WTC11 (cell line): ENCODE measurements at regions not wholly inside any gene's neighbourhood (a gene's known extent, or its start where the extent isn't known, plus 50 kb on each side); places are given as distances from the start of the nearest gene placed in this dataset.

Experiments used
- ATAC-seq: fragments of 200-7000 bp; cut with Tn5 transposase; 2 replicates; pipeline ENCODE4 v1.10.0; 2021; ENCODE audit warnings: mild to moderate bottlenecking, moderate library complexity
- CTCF ChIA-PET: fragments of 300-600 bp; sonication (Branson Sonifier 250); formaldehyde crosslinking; loops from one replicate; lab custom pipeline; 2021; ENCODE audit warnings: antibody characterized with exemption; lab: Charles Lee
- POLR2A ChIA-PET: fragments of 350-600 bp; sonication (Branson Sonifier 250); formaldehyde crosslinking; loops from one replicate; lab custom pipeline; 2021; ENCODE audit warnings: antibody characterized with exemption; lab: Charles Lee
- DNase-seq: peaks from one replicate; pipeline ENCODE4 v3.0.0; 2021; ENCODE audit warnings: low spot score
- H3K27ac Mint-ChIP-seq: 2 replicates; pipeline ENCODE4 v1.8.0; 2021; ENCODE audit warnings: mixed read lengths
- H3K27me3 Mint-ChIP-seq: 2 replicates; pipeline ENCODE4 v1.8.0; 2021; ENCODE audit warnings: low read depth, mild to moderate bottlenecking, moderate library complexity, mixed read lengths
- H3K36me3 Mint-ChIP-seq: 2 replicates; pipeline ENCODE4 v1.8.0; 2021; ENCODE audit warnings: mixed read lengths
- H3K4me1 Mint-ChIP-seq: 2 replicates; pipeline ENCODE4 v1.8.0; 2022; ENCODE audit warnings: mixed read lengths
- H3K4me3 Mint-ChIP-seq: 2 replicates; pipeline ENCODE4 v1.8.0; 2021; ENCODE audit warnings: mild to moderate bottlenecking, moderate library complexity, mixed read lengths
- H3K9me3 Mint-ChIP-seq: 2 replicates; pipeline ENCODE4 v1.8.0; 2021; ENCODE audit warnings: mixed read lengths
- GABPB1 ChIP-seq: sonication (generic); formaldehyde crosslinking; IDR thresholded peaks from 2 replicates; pipeline ENCODE4 v1.8.1; 2023; ENCODE audit warnings: mild to moderate bottlenecking, missing genetic modification reagents
- GRHL2 ChIP-seq: fragments of 250-450 bp; sonication (Bioruptor Pico); IDR thresholded peaks from 2 replicates; pipeline ENCODE4 v1.8.0; 2022; ENCODE audit warnings: mild to moderate bottlenecking, moderate library complexity; ENCODE audit not compliant: insufficient replicate concordance, severe bottlenecking
- HMGA2 ChIP-seq: fragments of 250-450 bp; sonication (Bioruptor Pico); IDR thresholded peaks from 2 replicates; pipeline ENCODE4 v1.4.0; 2021; ENCODE audit warnings: mild to moderate bottlenecking, moderate library complexity
- SMAD4 ChIP-seq: sonication (generic); formaldehyde crosslinking; IDR thresholded peaks from 2 replicates; pipeline ENCODE4 v1.8.0; 2022; ENCODE audit warnings: mild to moderate bottlenecking, missing genetic modification reagents
- ZNF232 ChIP-seq: sonication (generic); formaldehyde crosslinking; IDR thresholded peaks from 2 replicates; pipeline ENCODE4 v1.8.0; 2022; ENCODE audit warnings: mild to moderate bottlenecking, missing genetic modification reagents
- ZNF416 ChIP-seq: fragments of 250-450 bp; sonication (Bioruptor Pico); IDR thresholded peaks from 2 replicates; pipeline ENCODE4 v1.9.0; 2021; ENCODE audit warnings: mild to moderate bottlenecking, inconsistent platforms
- TF ChIP-seq, protein P1 (sequence below): sonication (generic); formaldehyde crosslinking; IDR thresholded peaks from 2 replicates; pipeline ENCODE4 v1.8.1; 2023; ENCODE audit warnings: mild to moderate bottlenecking, missing genetic modification reagents
- TF ChIP-seq, protein P2 (sequence below): sonication (generic); formaldehyde crosslinking; IDR thresholded peaks from 2 replicates; pipeline ENCODE4 v1.8.1; 2023; ENCODE audit warnings: mild to moderate bottlenecking, missing genetic modification reagents
- TF ChIP-seq, protein P3 (sequence below): fragments of 250-450 bp; sonication (Bioruptor Pico); IDR thresholded peaks from 2 replicates; pipeline ENCODE4 v1.9.0; 2021; ENCODE audit warnings: mild to moderate bottlenecking
- TF ChIP-seq, protein P4 (sequence below): fragments of 250-450 bp; sonication (Bioruptor Pico); IDR thresholded peaks from 2 replicates; pipeline ENCODE4 v2.1.2; 2022; ENCODE audit warnings: mild to moderate bottlenecking, moderate library complexity
- TF ChIP-seq, protein P5 (sequence below): sonication (generic); formaldehyde crosslinking; IDR thresholded peaks from 2 replicates; pipeline ENCODE4 v1.8.0; 2023; ENCODE audit warnings: mild to moderate bottlenecking, missing genetic modification reagents
- TF ChIP-seq, protein P6 (sequence below): fragments of 250-450 bp; sonication (Bioruptor Pico); IDR thresholded peaks from 2 replicates; pipeline ENCODE4 v1.9.0; 2021; ENCODE audit warnings: mild to moderate bottlenecking, borderline replicate concordance
- TF ChIP-seq, protein P7 (sequence below): sonication (generic); formaldehyde crosslinking; IDR thresholded peaks from 2 replicates; pipeline ENCODE4 v1.8.1; 2022; ENCODE audit warnings: missing genetic modification reagents, borderline replicate concordance

DNA sequence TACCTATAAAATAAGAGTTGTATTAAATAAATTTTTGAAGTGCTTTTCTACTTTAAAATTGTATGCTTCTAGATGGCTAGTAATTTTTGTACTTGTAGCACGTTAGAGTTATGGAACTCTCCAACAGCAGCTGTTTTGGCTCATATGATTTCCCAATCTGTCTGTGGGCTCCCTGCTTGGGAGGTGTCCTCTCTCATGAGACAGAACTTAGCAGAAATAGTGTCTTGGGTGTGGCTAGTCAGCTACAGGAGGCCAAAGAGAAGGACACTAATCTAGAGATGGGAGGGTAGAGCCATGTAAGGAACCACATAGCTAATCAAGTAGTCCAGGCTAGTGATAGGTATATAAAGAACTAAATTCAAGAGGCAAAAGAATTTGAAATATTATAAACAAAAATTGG is 78.4 kb upstream of the DAB2 start:
- ATAC-seq, result no peak
- peaks cover 3% of the 10 kb centered on the region; the same call in 1 of the 2 replicates for H3K4me1 Mint-ChIP-seq

DNA sequence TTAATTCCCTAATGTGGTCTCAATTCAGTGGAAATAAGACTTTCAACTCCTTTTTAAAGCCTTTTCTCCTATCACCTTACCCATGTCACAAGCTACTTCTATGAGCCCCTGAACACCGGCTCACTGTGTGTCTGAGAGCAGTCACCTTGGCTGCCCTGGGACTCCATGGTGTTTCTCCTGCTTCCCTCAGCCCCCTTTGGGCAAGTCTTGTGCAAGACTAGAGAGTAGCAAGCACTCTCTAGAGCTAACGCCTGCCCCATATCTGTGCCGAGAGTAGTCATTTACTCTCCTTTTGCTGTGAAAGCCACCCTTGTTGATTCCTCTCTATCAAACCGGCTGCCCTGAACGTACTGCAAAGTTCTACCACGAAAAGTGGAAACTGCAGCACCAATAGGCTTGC is 77.9 kb upstream of the DAB2 start:
- Mint-ChIP-seq H3K9me3 (no peaks in the 10 kb centered on the region), H3K36me3 (no peaks in the 10 kb centered on the region), H3K27me3 (no peaks in the 10 kb centered on the region), H3K4me1 (peaks cover 3% of the 10 kb centered on the region; the same call in 1 of the 2 replicates), H3K4me3 (no peak overlapping the region), H3K27ac (no peak overlapping the region)
- DNase-seq (no peak), ATAC-seq (no peak)
- ChIA-PET POLR2A (no interaction called here), CTCF (no interaction called here)
- TF ChIP-seq, protein P1, sequence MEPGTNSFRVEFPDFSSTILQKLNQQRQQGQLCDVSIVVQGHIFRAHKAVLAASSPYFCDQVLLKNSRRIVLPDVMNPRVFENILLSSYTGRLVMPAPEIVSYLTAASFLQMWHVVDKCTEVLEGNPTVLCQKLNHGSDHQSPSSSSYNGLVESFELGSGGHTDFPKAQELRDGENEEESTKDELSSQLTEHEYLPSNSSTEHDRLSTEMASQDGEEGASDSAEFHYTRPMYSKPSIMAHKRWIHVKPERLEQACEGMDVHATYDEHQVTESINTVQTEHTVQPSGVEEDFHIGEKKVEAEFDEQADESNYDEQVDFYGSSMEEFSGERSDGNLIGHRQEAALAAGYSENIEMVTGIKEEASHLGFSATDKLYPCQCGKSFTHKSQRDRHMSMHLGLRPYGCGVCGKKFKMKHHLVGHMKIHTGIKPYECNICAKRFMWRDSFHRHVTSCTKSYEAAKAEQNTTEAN (CRISPR knock-in tag), result no peak
- TF ChIP-seq, protein P2, sequence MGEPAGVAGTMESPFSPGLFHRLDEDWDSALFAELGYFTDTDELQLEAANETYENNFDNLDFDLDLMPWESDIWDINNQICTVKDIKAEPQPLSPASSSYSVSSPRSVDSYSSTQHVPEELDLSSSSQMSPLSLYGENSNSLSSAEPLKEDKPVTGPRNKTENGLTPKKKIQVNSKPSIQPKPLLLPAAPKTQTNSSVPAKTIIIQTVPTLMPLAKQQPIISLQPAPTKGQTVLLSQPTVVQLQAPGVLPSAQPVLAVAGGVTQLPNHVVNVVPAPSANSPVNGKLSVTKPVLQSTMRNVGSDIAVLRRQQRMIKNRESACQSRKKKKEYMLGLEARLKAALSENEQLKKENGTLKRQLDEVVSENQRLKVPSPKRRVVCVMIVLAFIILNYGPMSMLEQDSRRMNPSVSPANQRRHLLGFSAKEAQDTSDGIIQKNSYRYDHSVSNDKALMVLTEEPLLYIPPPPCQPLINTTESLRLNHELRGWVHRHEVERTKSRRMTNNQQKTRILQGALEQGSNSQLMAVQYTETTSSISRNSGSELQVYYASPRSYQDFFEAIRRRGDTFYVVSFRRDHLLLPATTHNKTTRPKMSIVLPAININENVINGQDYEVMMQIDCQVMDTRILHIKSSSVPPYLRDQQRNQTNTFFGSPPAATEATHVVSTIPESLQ (CRISPR knock-in tag), result no peak
- TF ChIP-seq, protein P3, sequence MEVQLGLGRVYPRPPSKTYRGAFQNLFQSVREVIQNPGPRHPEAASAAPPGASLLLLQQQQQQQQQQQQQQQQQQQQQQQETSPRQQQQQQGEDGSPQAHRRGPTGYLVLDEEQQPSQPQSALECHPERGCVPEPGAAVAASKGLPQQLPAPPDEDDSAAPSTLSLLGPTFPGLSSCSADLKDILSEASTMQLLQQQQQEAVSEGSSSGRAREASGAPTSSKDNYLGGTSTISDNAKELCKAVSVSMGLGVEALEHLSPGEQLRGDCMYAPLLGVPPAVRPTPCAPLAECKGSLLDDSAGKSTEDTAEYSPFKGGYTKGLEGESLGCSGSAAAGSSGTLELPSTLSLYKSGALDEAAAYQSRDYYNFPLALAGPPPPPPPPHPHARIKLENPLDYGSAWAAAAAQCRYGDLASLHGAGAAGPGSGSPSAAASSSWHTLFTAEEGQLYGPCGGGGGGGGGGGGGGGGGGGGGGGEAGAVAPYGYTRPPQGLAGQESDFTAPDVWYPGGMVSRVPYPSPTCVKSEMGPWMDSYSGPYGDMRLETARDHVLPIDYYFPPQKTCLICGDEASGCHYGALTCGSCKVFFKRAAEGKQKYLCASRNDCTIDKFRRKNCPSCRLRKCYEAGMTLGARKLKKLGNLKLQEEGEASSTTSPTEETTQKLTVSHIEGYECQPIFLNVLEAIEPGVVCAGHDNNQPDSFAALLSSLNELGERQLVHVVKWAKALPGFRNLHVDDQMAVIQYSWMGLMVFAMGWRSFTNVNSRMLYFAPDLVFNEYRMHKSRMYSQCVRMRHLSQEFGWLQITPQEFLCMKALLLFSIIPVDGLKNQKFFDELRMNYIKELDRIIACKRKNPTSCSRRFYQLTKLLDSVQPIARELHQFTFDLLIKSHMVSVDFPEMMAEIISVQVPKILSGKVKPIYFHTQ (CRISPR knock-in tag), result no peak
- TF ChIP-seq, protein P4, sequence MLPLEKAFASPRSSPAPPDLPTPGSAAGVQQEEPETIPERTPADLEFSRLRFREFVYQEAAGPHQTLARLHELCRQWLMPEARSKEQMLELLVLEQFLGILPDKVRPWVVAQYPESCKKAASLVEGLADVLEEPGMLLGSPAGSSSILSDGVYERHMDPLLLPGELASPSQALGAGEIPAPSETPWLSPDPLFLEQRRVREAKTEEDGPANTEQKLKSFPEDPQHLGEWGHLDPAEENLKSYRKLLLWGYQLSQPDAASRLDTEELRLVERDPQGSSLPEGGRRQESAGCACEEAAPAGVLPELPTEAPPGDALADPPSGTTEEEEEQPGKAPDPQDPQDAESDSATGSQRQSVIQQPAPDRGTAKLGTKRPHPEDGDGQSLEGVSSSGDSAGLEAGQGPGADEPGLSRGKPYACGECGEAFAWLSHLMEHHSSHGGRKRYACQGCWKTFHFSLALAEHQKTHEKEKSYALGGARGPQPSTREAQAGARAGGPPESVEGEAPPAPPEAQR, result no peak
- TF ChIP-seq, protein P5, sequence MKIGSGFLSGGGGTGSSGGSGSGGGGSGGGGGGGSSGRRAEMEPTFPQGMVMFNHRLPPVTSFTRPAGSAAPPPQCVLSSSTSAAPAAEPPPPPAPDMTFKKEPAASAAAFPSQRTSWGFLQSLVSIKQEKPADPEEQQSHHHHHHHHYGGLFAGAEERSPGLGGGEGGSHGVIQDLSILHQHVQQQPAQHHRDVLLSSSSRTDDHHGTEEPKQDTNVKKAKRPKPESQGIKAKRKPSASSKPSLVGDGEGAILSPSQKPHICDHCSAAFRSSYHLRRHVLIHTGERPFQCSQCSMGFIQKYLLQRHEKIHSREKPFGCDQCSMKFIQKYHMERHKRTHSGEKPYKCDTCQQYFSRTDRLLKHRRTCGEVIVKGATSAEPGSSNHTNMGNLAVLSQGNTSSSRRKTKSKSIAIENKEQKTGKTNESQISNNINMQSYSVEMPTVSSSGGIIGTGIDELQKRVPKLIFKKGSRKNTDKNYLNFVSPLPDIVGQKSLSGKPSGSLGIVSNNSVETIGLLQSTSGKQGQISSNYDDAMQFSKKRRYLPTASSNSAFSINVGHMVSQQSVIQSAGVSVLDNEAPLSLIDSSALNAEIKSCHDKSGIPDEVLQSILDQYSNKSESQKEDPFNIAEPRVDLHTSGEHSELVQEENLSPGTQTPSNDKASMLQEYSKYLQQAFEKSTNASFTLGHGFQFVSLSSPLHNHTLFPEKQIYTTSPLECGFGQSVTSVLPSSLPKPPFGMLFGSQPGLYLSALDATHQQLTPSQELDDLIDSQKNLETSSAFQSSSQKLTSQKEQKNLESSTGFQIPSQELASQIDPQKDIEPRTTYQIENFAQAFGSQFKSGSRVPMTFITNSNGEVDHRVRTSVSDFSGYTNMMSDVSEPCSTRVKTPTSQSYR (CRISPR knock-in tag), result no peak
- TF ChIP-seq GABPB1 (CRISPR knock-in tag) (no peak), ZNF232 (CRISPR knock-in tag) (no peak), SMAD4 (no peak), GRHL2 (no peak), HMGA2 (no peak)
- TF ChIP-seq, protein P6, sequence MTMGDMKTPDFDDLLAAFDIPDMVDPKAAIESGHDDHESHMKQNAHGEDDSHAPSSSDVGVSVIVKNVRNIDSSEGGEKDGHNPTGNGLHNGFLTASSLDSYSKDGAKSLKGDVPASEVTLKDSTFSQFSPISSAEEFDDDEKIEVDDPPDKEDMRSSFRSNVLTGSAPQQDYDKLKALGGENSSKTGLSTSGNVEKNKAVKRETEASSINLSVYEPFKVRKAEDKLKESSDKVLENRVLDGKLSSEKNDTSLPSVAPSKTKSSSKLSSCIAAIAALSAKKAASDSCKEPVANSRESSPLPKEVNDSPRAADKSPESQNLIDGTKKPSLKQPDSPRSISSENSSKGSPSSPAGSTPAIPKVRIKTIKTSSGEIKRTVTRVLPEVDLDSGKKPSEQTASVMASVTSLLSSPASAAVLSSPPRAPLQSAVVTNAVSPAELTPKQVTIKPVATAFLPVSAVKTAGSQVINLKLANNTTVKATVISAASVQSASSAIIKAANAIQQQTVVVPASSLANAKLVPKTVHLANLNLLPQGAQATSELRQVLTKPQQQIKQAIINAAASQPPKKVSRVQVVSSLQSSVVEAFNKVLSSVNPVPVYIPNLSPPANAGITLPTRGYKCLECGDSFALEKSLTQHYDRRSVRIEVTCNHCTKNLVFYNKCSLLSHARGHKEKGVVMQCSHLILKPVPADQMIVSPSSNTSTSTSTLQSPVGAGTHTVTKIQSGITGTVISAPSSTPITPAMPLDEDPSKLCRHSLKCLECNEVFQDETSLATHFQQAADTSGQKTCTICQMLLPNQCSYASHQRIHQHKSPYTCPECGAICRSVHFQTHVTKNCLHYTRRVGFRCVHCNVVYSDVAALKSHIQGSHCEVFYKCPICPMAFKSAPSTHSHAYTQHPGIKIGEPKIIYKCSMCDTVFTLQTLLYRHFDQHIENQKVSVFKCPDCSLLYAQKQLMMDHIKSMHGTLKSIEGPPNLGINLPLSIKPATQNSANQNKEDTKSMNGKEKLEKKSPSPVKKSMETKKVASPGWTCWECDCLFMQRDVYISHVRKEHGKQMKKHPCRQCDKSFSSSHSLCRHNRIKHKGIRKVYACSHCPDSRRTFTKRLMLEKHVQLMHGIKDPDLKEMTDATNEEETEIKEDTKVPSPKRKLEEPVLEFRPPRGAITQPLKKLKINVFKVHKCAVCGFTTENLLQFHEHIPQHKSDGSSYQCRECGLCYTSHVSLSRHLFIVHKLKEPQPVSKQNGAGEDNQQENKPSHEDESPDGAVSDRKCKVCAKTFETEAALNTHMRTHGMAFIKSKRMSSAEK (CRISPR knock-in tag), result no peak
- TF ChIP-seq, protein P7, sequence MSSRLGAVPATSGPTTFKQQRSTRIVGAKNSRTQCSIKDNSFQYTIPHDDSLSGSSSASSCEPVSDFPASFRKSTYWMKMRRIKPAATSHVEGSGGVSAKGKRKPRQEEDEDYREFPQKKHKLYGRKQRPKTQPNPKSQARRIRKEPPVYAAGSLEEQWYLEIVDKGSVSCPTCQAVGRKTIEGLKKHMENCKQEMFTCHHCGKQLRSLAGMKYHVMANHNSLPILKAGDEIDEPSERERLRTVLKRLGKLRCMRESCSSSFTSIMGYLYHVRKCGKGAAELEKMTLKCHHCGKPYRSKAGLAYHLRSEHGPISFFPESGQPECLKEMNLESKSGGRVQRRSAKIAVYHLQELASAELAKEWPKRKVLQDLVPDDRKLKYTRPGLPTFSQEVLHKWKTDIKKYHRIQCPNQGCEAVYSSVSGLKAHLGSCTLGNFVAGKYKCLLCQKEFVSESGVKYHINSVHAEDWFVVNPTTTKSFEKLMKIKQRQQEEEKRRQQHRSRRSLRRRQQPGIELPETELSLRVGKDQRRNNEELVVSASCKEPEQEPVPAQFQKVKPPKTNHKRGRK, result no peak

More for the DNA sequence above, 78.4 kb upstream of the DAB2 start:
- DNase-seq, result no peak
- no peaks in the 10 kb centered on the region for H3K27me3 Mint-ChIP-seq
- H3K36me3 Mint-ChIP-seq, result no peaks in the 10 kb centered on the region
- TF ChIP-seq ZNF416 (CRISPR knock-in tag), result no peak
- TF ChIP-seq, protein P5 (CRISPR knock-in tag), result no peak
- TF ChIP-seq, all 79 proteins: peak for 0
- H3K9me3 Mint-ChIP-seq, result no peaks in the 10 kb centered on the region
- no peak overlapping the region for H3K27ac Mint-ChIP-seq
- ChIA-PET POLR2A (no interaction called here), CTCF (no interaction called here)
- H3K4me3 Mint-ChIP-seq, result no peak overlapping the region
